ENCODE measurements at regions not wholly inside any gene's neighbourhood (a gene's known extent, or its start where the extent isn't known, plus 50 kb on each side); places are given as distances from the start of the nearest gene placed in this dataset.

GRCh38 chr14:71731096-71731495, 201.1 kb upstream of the RGS6 start:
- Histone ChIP-seq H3K36me3 (peaks cover 0 to 5% of the 10 kb centered on the region in 2 donors), H3K9me3 (no peaks in the 10 kb centered on the region), H3K27ac (no peak overlapping the region), H3K4me1 (replicated peaks) (no peaks in the 10 kb centered on the region), H3K27me3 (replicated peaks; ENCODE audit: insufficient read depth) (no peaks in the 10 kb centered on the region), H3K4me3 (no peak overlapping the region)
- intact Hi-C loops (cut with DNase I), result no loop called here
- WGBS, result 92% methylated on average over 5 of the region's 5 CpGs
- TF ChIP-seq POLR2AphosphoS5 (IDR thresholded peaks at IDR 0.05) (no peak), CTCF (IDR thresholded peaks at IDR 0.05) (no peak), POLR2A (IDR thresholded peaks at IDR 0.05) (no peak)
- DNase-seq (ENCODE audit: low spot score), result no peak

GRCh38 chr14:71733210-71733883, 198.9 kb upstream of the RGS6 start:
- Histone ChIP-seq H3K4me3 (no peak overlapping the region), H3K36me3 (peaks cover 0 to 7% of the 10 kb centered on the region in 2 donors), H3K9me3 (no peaks in the 10 kb centered on the region), H3K27ac (no peak overlapping the region), H3K27me3 (replicated peaks; ENCODE audit: insufficient read depth) (no peaks in the 10 kb centered on the region), H3K4me1 (replicated peaks) (no peaks in the 10 kb centered on the region)
- no peak for DNase-seq (ENCODE audit: low spot score)
- TF ChIP-seq POLR2A (IDR thresholded peaks at IDR 0.05), result no peak
- TF ChIP-seq POLR2AphosphoS5 (IDR thresholded peaks at IDR 0.05), result no peak
- no peak for TF ChIP-seq CTCF (IDR thresholded peaks at IDR 0.05)
- intact Hi-C loops (cut with DNase I), result no loop called here
- WGBS, result 93% methylated on average over 6 of the region's 6 CpGs

GRCh38 chr14:71734076-71734475, 198.2 kb upstream of the RGS6 start:
- intact Hi-C loops (cut with DNase I), result no loop called here
- H3K36me3 ChIP-seq, result peaks cover 0 to 7% of the 10 kb centered on the region in 2 donors
- no peak for DNase-seq (ENCODE audit: low spot score)
- H3K27ac ChIP-seq, result no peak overlapping the region
- H3K27me3 ChIP-seq (replicated peaks; ENCODE audit: insufficient read depth), result no peaks in the 10 kb centered on the region
- TF ChIP-seq POLR2AphosphoS5 (IDR thresholded peaks at IDR 0.05) (no peak), POLR2A (IDR thresholded peaks at IDR 0.05) (no peak), CTCF (IDR thresholded peaks at IDR 0.05) (no peak)
- no peaks in the 10 kb centered on the region for H3K4me1 ChIP-seq (replicated peaks)
- no peak overlapping the region for H3K4me3 ChIP-seq
- no peaks in the 10 kb centered on the region for H3K9me3 ChIP-seq
- WGBS, result 85% methylated on average over 14 of the region's 14 CpGs

GRCh38 chr14:71734885-71735284, 197.3 kb upstream of the RGS6 start:
- Histone ChIP-seq H3K27ac (no peak overlapping the region), H3K9me3 (no peaks in the 10 kb centered on the region), H3K27me3 (replicated peaks; ENCODE audit: insufficient read depth) (no peaks in the 10 kb centered on the region), H3K4me1 (replicated peaks) (no peaks in the 10 kb centered on the region), H3K36me3 (peaks cover 0 to 7% of the 10 kb centered on the region in 2 donors), H3K4me3 (no peak overlapping the region)
- 95% methylated on average over 2 of the region's 2 CpGs for WGBS
- intact Hi-C loops (cut with DNase I), result no loop called here
- no peak for DNase-seq (ENCODE audit: low spot score)
- TF ChIP-seq POLR2A (IDR thresholded peaks at IDR 0.05) (no peak), POLR2AphosphoS5 (IDR thresholded peaks at IDR 0.05) (no peak), CTCF (IDR thresholded peaks at IDR 0.05) (no peak)

GRCh38 chr14:71737760-71738159, 194.5 kb upstream of the RGS6 start:
- H3K27ac ChIP-seq, result no peak overlapping the region
- DNase-seq (ENCODE audit: low spot score), result no peak
- intact Hi-C loops (cut with DNase I), result no loop called here
- no peaks in the 10 kb centered on the region for H3K27me3 ChIP-seq (replicated peaks; ENCODE audit: insufficient read depth)
- peaks cover 0 to 7% of the 10 kb centered on the region in 2 donors for H3K36me3 ChIP-seq
- no peak for TF ChIP-seq POLR2A (IDR thresholded peaks at IDR 0.05)
- no peak for TF ChIP-seq POLR2AphosphoS5 (IDR thresholded peaks at IDR 0.05)
- TF ChIP-seq CTCF (IDR thresholded peaks at IDR 0.05), result no peak
- 34% methylated on average over 3 of the region's 3 CpGs for WGBS
- H3K9me3 ChIP-seq, result no peaks in the 10 kb centered on the region
- H3K4me1 ChIP-seq (replicated peaks), result no peaks in the 10 kb centered on the region
- no peak overlapping the region for H3K4me3 ChIP-seq

Measured in prostate gland (tissue), 2 donors.